Large intestine (tissue), 3 donors: ENCODE measurements at regions not wholly inside any gene's neighbourhood (a gene's known extent, or its start where the extent isn't known, plus 50 kb on each side); places are given as distances from the start of the nearest gene placed in this dataset.

ENCODE experiments used
- DNase-seq, 2 donors: peaks; one replicate each; pipeline versions ENCODE4 v3.0.0 to v3.0.0-alpha.2; 2013
- H3K27ac ChIP-seq: one replicate; pipeline ENCODE4 v1.5.1; 2013; ENCODE audit warnings: low read length
- H3K27me3 ChIP-seq: 2 replicates; pipeline ENCODE4 v1.6.1; 2013; ENCODE audit warnings: low read length; ENCODE audit not compliant: control insufficient read depth, insufficient read depth
- H3K36me3 ChIP-seq: 2 replicates; pipeline ENCODE4 v1.6.1; 2013; ENCODE audit warnings: low read length; ENCODE audit not compliant: control insufficient read depth, insufficient read depth
- H3K4me1 ChIP-seq: one replicate; pipeline ENCODE4 v1.6.1; 2013; ENCODE audit warnings: low read length; ENCODE audit not compliant: control insufficient read depth, insufficient read depth
- H3K4me3 ChIP-seq: one replicate; pipeline ENCODE4 v1.5.1; 2013; ENCODE audit warnings: low read length
- H3K9me3 ChIP-seq: one replicate; pipeline ENCODE4 v1.6.1; 2013; ENCODE audit warnings: mild to moderate bottlenecking, low read depth, low read length, moderate library complexity; ENCODE audit not compliant: control insufficient read depth
- WGBS: methylation state at CpG from one replicate; pipeline ENCODE4 v1.1.5; 2013; ENCODE audit warnings: low lambda C conversion rate; ENCODE audit not compliant: insufficient coverage; 5-methylcytosine and 5-hydroxymethylcytosine counted together

- Histone ChIP-seq H3K4me1 (no peaks in the 10 kb centered on the region), H3K4me3 (no peak overlapping the region), H3K27me3 (no peaks in the 10 kb centered on the region), H3K9me3 (no peaks in the 10 kb centered on the region), H3K36me3 (no peaks in the 10 kb centered on the region), H3K27ac (no peak overlapping the region)
- WGBS: no CpG with 5 or more reads among the region's 1 CpG
- DNase-seq: no peak
These were observed 1112.8 kb downstream of the TUSC7 start for GRCh38 chr3:117822416-117822815.

GRCh38 chr3:117836296-117836695 lies 1126.7 kb downstream of the TUSC7 start:
- no peaks in the 10 kb centered on the region for H3K4me1 ChIP-seq
- no peak for DNase-seq
- H3K9me3 ChIP-seq: no peaks in the 10 kb centered on the region
- no peaks in the 10 kb centered on the region for H3K27me3 ChIP-seq
- WGBS: no CpG with 5 or more reads among the region's 1 CpG
- H3K36me3 ChIP-seq: no peaks in the 10 kb centered on the region
- H3K27ac ChIP-seq: no peak overlapping the region
- H3K4me3 ChIP-seq: no peak overlapping the region

GRCh38 chr3:117837391-117837790 lies 1127.8 kb downstream of the TUSC7 start:
- Histone ChIP-seq H3K4me1 (no peaks in the 10 kb centered on the region), H3K27ac (no peak overlapping the region), H3K9me3 (no peaks in the 10 kb centered on the region), H3K27me3 (no peaks in the 10 kb centered on the region), H3K4me3 (no peak overlapping the region), H3K36me3 (no peaks in the 10 kb centered on the region)
- no peak for DNase-seq
- WGBS: 90% methylated on average over 1 of the region's 1 CpG

- Histone ChIP-seq H3K27me3 (no peaks in the 10 kb centered on the region), H3K4me3 (no peak overlapping the region), H3K36me3 (no peaks in the 10 kb centered on the region), H3K4me1 (no peaks in the 10 kb centered on the region), H3K9me3 (no peaks in the 10 kb centered on the region), H3K27ac (no peak overlapping the region)
- no peak for DNase-seq
- WGBS: no CpG with 5 or more reads among the region's 1 CpG
These were observed 1132.5 kb downstream of the TUSC7 start for GRCh38 chr3:117842086-117842485.

GRCh38 chr3:117843356-117843755 lies 1133.8 kb downstream of the TUSC7 start:
- Histone ChIP-seq H3K4me3 (no peak overlapping the region), H3K27me3 (no peaks in the 10 kb centered on the region), H3K4me1 (no peaks in the 10 kb centered on the region), H3K9me3 (no peaks in the 10 kb centered on the region), H3K36me3 (no peaks in the 10 kb centered on the region), H3K27ac (no peak overlapping the region)
- no peak for DNase-seq

- no peak overlapping the region for H3K27ac ChIP-seq
- no peaks in the 10 kb centered on the region for H3K9me3 ChIP-seq
- no peak overlapping the region for H3K4me3 ChIP-seq
- no peaks in the 10 kb centered on the region for H3K27me3 ChIP-seq
- H3K4me1 ChIP-seq: no peaks in the 10 kb centered on the region
- no peak for DNase-seq
- WGBS: 57% methylated on average over 1 of the region's 2 CpGs
- H3K36me3 ChIP-seq: no peaks in the 10 kb centered on the region
These were observed 1135.1 kb downstream of the TUSC7 start for GRCh38 chr3:117844676-117845075.

- no peak overlapping the region for H3K4me3 ChIP-seq
- no peaks in the 10 kb centered on the region for H3K9me3 ChIP-seq
- no peak for DNase-seq
- no peaks in the 10 kb centered on the region for H3K27me3 ChIP-seq
- H3K27ac ChIP-seq: no peak overlapping the region
- no peaks in the 10 kb centered on the region for H3K36me3 ChIP-seq
- no peaks in the 10 kb centered on the region for H3K4me1 ChIP-seq
- no CpG with 5 or more reads among the region's 1 CpG for WGBS
These were observed 1136.7 kb downstream of the TUSC7 start for GRCh38 chr3:117846238-117846637.

- H3K27ac ChIP-seq: no peak overlapping the region
- no peaks in the 10 kb centered on the region for H3K36me3 ChIP-seq
- H3K4me3 ChIP-seq: no peak overlapping the region
- H3K4me1 ChIP-seq: no peaks in the 10 kb centered on the region
- H3K9me3 ChIP-seq: no peaks in the 10 kb centered on the region
- DNase-seq: no peak
- H3K27me3 ChIP-seq: no peaks in the 10 kb centered on the region
These were observed 1139.0 kb downstream of the TUSC7 start for GRCh38 chr3:117848606-117849005.

- no peak for DNase-seq
- Histone ChIP-seq H3K4me1 (no peaks in the 10 kb centered on the region), H3K27me3 (no peaks in the 10 kb centered on the region), H3K4me3 (no peak overlapping the region), H3K36me3 (no peaks in the 10 kb centered on the region), H3K27ac (no peak overlapping the region), H3K9me3 (no peaks in the 10 kb centered on the region)
- WGBS: no CpG with 5 or more reads among the region's 5 CpGs
These were observed 1144.5 kb downstream of the TUSC7 start for GRCh38 chr3:117853923-117854668.

GRCh38 chr3:117856354-117856753 lies 1146.8 kb downstream of the TUSC7 start:
- no peak for DNase-seq
- Histone ChIP-seq H3K27me3 (no peaks in the 10 kb centered on the region), H3K36me3 (no peaks in the 10 kb centered on the region), H3K9me3 (no peaks in the 10 kb centered on the region), H3K27ac (no peak overlapping the region), H3K4me1 (no peaks in the 10 kb centered on the region), H3K4me3 (no peak overlapping the region)
- WGBS: no CpG with 5 or more reads among the region's 1 CpG

- no peak for DNase-seq
- WGBS: no CpG with 5 or more reads among the region's 2 CpGs
- no peaks in the 10 kb centered on the region for H3K36me3 ChIP-seq
- H3K4me3 ChIP-seq: no peak overlapping the region
- no peaks in the 10 kb centered on the region for H3K4me1 ChIP-seq
- no peak overlapping the region for H3K27ac ChIP-seq
- no peaks in the 10 kb centered on the region for H3K27me3 ChIP-seq
- H3K9me3 ChIP-seq: no peaks in the 10 kb centered on the region
These were observed 1153.6 kb downstream of the TUSC7 start for GRCh38 chr3:117863146-117863545.
